ENCODE measurements at regions not wholly inside any gene's neighbourhood (a gene's known extent, or its start where the extent isn't known, plus 50 kb on each side); places are given as distances from the start of the nearest gene placed in this dataset.
A peak's percentile ranks its signal among the peaks of the same experiment; 100 is the strongest.

DNA sequence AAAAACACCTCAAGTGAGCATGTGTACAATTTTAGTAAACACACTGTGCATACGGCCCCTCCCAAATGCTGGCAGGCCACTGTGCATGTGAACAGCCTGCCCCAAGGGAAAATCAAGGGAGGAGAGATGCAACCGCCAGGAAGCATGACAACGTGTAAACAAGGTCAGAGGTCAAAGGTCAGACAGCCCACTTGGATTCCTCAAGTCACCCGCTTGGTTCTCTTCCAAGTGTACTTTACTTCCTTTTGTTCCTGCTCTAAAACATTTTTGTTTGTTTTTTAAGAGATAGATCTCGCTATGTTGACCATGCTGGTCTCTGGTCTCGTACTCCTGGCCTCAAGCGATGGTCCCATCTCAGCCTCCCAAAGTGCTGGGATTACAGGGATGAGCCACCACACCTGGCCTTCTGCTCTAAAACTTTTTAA is 126.7 kb upstream of the SHB start (continued):
- TF ChIP-seq, protein P1, sequence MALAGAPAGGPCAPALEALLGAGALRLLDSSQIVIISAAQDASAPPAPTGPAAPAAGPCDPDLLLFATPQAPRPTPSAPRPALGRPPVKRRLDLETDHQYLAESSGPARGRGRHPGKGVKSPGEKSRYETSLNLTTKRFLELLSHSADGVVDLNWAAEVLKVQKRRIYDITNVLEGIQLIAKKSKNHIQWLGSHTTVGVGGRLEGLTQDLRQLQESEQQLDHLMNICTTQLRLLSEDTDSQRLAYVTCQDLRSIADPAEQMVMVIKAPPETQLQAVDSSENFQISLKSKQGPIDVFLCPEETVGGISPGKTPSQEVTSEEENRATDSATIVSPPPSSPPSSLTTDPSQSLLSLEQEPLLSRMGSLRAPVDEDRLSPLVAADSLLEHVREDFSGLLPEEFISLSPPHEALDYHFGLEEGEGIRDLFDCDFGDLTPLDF (CRISPR knock-in tag; IDR thresholded peaks at IDR 0.05): no peak
- TF ChIP-seq SKI (IDR thresholded peaks at IDR 0.05; ENCODE audit: partially characterized antibody) (no peak), TARDBP (CRISPR knock-in tag; IDR thresholded peaks at IDR 0.05) (peak; percentile 56; the same call in 1 of the 2 replicates), PPARG (CRISPR knock-in tag; conservative IDR thresholded peaks at IDR 0.05) (peak; percentile 37; the same call in 1 of the 2 replicates), RARA (CRISPR knock-in tag; IDR thresholded peaks at IDR 0.05) (peak; percentile 94), NFKB2 (CRISPR knock-in tag; IDR thresholded peaks at IDR 0.05; ENCODE audit: borderline replicate concordance) (no peak)

DNA sequence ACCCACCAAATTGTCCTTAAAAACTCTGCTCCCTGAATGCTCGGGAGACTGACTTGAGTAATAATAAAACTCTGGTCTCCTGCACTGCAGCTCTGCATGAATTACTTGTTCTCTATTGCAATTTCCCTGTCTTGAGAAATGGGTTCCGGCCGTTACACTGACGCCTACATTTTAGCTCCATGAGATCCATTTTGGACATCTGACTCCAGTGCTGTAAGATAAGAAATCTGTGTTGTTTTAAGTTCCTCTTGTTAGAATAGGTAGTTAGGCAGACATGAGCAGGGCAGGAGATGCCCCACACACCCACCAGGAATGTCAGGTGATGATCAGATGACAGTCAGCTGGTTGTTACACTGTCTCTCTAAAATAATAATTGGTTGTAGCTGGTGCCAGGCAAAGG is 125.8 kb upstream of the SHB start:
- TF ChIP-seq XRCC5 (optimal IDR thresholded peaks at IDR 0.05; ENCODE audit: low read length): no peak
- TF ChIP-seq AKAP8 (CRISPR knock-in tag; IDR thresholded peaks at IDR 0.05): no peak
- TF ChIP-seq ZNF331 (CRISPR knock-in tag; IDR thresholded peaks at IDR 0.05): no peak
- TF ChIP-seq, protein P2, sequence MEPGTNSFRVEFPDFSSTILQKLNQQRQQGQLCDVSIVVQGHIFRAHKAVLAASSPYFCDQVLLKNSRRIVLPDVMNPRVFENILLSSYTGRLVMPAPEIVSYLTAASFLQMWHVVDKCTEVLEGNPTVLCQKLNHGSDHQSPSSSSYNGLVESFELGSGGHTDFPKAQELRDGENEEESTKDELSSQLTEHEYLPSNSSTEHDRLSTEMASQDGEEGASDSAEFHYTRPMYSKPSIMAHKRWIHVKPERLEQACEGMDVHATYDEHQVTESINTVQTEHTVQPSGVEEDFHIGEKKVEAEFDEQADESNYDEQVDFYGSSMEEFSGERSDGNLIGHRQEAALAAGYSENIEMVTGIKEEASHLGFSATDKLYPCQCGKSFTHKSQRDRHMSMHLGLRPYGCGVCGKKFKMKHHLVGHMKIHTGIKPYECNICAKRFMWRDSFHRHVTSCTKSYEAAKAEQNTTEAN (CRISPR knock-in tag; conservative IDR thresholded peaks at IDR 0.05): no peak
- TF ChIP-seq, protein P3, sequence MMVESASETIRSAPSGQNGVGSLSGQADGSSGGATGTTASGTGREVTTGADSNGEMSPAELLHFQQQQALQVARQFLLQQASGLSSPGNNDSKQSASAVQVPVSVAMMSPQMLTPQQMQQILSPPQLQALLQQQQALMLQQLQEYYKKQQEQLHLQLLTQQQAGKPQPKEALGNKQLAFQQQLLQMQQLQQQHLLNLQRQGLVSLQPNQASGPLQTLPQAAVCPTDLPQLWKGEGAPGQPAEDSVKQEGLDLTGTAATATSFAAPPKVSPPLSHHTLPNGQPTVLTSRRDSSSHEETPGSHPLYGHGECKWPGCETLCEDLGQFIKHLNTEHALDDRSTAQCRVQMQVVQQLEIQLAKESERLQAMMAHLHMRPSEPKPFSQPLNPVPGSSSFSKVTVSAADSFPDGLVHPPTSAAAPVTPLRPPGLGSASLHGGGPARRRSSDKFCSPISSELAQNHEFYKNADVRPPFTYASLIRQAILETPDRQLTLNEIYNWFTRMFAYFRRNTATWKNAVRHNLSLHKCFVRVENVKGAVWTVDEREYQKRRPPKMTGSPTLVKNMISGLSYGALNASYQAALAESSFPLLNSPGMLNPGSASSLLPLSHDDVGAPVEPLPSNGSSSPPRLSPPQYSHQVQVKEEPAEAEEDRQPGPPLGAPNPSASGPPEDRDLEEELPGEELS (CRISPR knock-in tag; IDR thresholded peaks at IDR 0.05): no peak
- TF ChIP-seq, protein P4, sequence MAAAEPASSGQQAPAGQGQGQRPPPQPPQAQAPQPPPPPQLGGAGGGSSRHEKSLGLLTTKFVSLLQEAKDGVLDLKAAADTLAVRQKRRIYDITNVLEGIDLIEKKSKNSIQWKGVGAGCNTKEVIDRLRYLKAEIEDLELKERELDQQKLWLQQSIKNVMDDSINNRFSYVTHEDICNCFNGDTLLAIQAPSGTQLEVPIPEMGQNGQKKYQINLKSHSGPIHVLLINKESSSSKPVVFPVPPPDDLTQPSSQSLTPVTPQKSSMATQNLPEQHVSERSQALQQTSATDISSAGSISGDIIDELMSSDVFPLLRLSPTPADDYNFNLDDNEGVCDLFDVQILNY (CRISPR knock-in tag; conservative IDR thresholded peaks at IDR 0.05): no peak
- TF ChIP-seq FOXA3 (CRISPR knock-in tag; IDR thresholded peaks at IDR 0.05): no peak
- TF ChIP-seq MYNN (CRISPR knock-in tag; IDR thresholded peaks at IDR 0.05; ENCODE audit: low read depth): no peak
- no peak for TF ChIP-seq NR2F1 (CRISPR knock-in tag; IDR thresholded peaks at IDR 0.05)
- no peak for TF ChIP-seq ZNF572 (CRISPR knock-in tag; IDR thresholded peaks at IDR 0.05)
- TF ChIP-seq, protein P5, sequence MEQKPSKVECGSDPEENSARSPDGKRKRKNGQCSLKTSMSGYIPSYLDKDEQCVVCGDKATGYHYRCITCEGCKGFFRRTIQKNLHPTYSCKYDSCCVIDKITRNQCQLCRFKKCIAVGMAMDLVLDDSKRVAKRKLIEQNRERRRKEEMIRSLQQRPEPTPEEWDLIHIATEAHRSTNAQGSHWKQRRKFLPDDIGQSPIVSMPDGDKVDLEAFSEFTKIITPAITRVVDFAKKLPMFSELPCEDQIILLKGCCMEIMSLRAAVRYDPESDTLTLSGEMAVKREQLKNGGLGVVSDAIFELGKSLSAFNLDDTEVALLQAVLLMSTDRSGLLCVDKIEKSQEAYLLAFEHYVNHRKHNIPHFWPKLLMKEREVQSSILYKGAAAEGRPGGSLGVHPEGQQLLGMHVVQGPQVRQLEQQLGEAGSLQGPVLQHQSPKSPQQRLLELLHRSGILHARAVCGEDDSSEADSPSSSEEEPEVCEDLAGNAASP (CRISPR knock-in tag; IDR thresholded peaks at IDR 0.05; ENCODE audit: borderline replicate concordance): no peak
- Histone ChIP-seq H3K27ac (ENCODE audit: extremely low read length, insufficient read depth, low read length) (no peak overlapping the region), H3K4me3 (replicated peaks in 1 of 3; ENCODE audit: insufficient read depth in 1 of 3, low read depth in 2 of 3, low read length in 3 of 3) (no peak overlapping the region), H3K9ac (ENCODE audit: insufficient read depth, low read depth, low read length) (no peak overlapping the region), H4K20me1 (ENCODE audit: insufficient read depth, low read length) (no peaks in the 10 kb centered on the region), H2AFZ (ENCODE audit: low read length) (no peak overlapping the region), H3K36me3 (replicated peaks in 1 of 2; ENCODE audit: control insufficient read depth in 1 of 2, insufficient read depth in 2 of 2, low read length in 2 of 2) (no peaks in the 10 kb centered on the region), H3K4me2 (ENCODE audit: low read depth, low read length) (no peak overlapping the region), H3K4me1 (ENCODE audit: insufficient read depth, low read length) (peaks cover 20% of the 10 kb centered on the region), H3K27me3 (ENCODE audit: control insufficient read depth in 1 of 2, insufficient read depth in 2 of 2, low read length in 2 of 2) (no peaks in the 10 kb centered on the region; a peak in 1 of 5 replicates), H3K9me3 (ENCODE audit: low read length) (no peaks in the 10 kb centered on the region), H3K79me2 (ENCODE audit: insufficient read depth, low read length) (no peaks in the 10 kb centered on the region)
- ATAC-seq (no peak), DNase-seq (ENCODE audit: low spot score) (no peak), FAIRE-seq (no peak)
- CTCF ChIA-PET (ENCODE audit: low intra/inter-chr PET ratio, low total read pairs): no interaction called here
- in situ Hi-C loops (cut with HindIII; ENCODE audit: extremely low pct_ligation_motif_present, low pct_unique_long_range_greater_than_20kb): no loop called here
- 87% methylated on average over 4 of the region's 4 CpGs for WGBS (ENCODE audit: low lambda C conversion rate)
- BruUV-seq (replicated peaks): no TSS peak
- intact Hi-C loops (cut with micrococcal nuclease; ENCODE audit: unreplicated experiment): no loop called here
- POLR2A ChIA-PET: no interaction called here
